CD4-positive, alpha-beta T cell (primary cell): ENCODE measurements at regions not wholly inside any gene's neighbourhood (a gene's known extent, or its start where the extent isn't known, plus 50 kb on each side); places are given as distances from the start of the nearest gene placed in this dataset.

Experiments used
- ATAC-seq: fragments of 200-7000 bp; cut with Tn5 transposase; one replicate; pipeline ENCODE4 v1.10.0; 2022; ENCODE audit warnings: mild to moderate bottlenecking; ENCODE audit not compliant: poor library complexity
- CTCF ChIA-PET: fragments of 350-600 bp; sonication (Branson Sonifier 250); formaldehyde crosslinking; loops from one replicate; lab custom pipeline; 2021; ENCODE audit warnings: antibody characterized with exemption, inconsistent platforms; lab: Charles Lee
- POLR2A ChIA-PET: fragments of 350-600 bp; sonication (Branson Sonifier 250); formaldehyde crosslinking; loops from one replicate; lab custom pipeline; 2021; ENCODE audit warnings: antibody characterized with exemption, inconsistent platforms; lab: Charles Lee
- DNase-seq, 14 experiments: peaks; one replicate each; pipeline ENCODE4 v3.0.0-alpha.2; 2013 to 2020; ENCODE audit warnings: mixed read lengths in 2 of 14
- H3K27ac ChIP-seq, 2 donors: one replicate each; pipeline versions ENCODE4 v1.5.1 to v1.7.0; 2013; ENCODE audit warnings: low read length in 2 of 2, low read depth in 1 of 2, mild to moderate bottlenecking in 1 of 2
- H3K27me3 ChIP-seq, 2 experiments: 1 replicate in 1 of 2; 2 replicates in 1 of 2; pipeline versions ENCODE4 v1.6.1 to v1.7.0; 2013; ENCODE audit warnings: low read length in 2 of 2, control low read depth in 1 of 2, mild to moderate bottlenecking in 1 of 2, moderate library complexity in 1 of 2; ENCODE audit not compliant: insufficient read depth in 2 of 2, control insufficient read depth in 1 of 2
- H3K36me3 ChIP-seq: one replicate; pipeline ENCODE4 v1.6.1; 2013; ENCODE audit warnings: low read length, control low read depth; ENCODE audit not compliant: insufficient read depth
- H3K4me1 ChIP-seq: one replicate; pipeline ENCODE4 v1.6.1; 2013; ENCODE audit warnings: low read length, control low read depth; ENCODE audit not compliant: insufficient read depth
- H3K4me3 ChIP-seq: one replicate; pipeline ENCODE4 v1.5.1; 2013; ENCODE audit warnings: mild to moderate bottlenecking, low read length, moderate library complexity
- H3K9me3 ChIP-seq, 2 experiments: 1 replicate in 1 of 2; 2 replicates in 1 of 2; pipeline versions ENCODE4 v1.6.1 to v1.7.0; 2013; ENCODE audit warnings: low read length in 2 of 2, mild to moderate bottlenecking in 2 of 2, control low read depth in 1 of 2, moderate library complexity in 1 of 2; ENCODE audit not compliant: control insufficient read depth in 1 of 2, insufficient read depth in 1 of 2
- H3K27ac Mint-ChIP-seq: one replicate; pipeline ENCODE4 v1.8.0; 2020; ENCODE audit warnings: mixed read lengths
- H3K27me3 Mint-ChIP-seq: one replicate; pipeline ENCODE4 v1.8.0; 2021; ENCODE audit warnings: mixed read lengths
- H3K36me3 Mint-ChIP-seq: one replicate; pipeline ENCODE4 v1.8.0; 2021; ENCODE audit warnings: low read depth, mixed read lengths
- H3K4me1 Mint-ChIP-seq: one replicate; pipeline ENCODE4 v1.8.0; 2021; ENCODE audit warnings: low read depth, mixed read lengths
- H3K4me3 Mint-ChIP-seq: one replicate; pipeline ENCODE4 v1.8.0; 2020; ENCODE audit warnings: mild to moderate bottlenecking, mixed read lengths
- H3K9me3 Mint-ChIP-seq: one replicate; pipeline ENCODE4 v1.8.0; 2020; ENCODE audit warnings: mixed read lengths
- intact Hi-C, 2 experiments: fragments of 100-400 bp; cut with DNase I in 1 of 2; cut with micrococcal nuclease in 1 of 2; formaldehyde crosslinking; loops; one replicate each; pipeline versions ENCODE4 v1.15.1 to v1.9.0; 2023 to 2025; cut with DNase I, micrococcal nuclease
- TF ChIP-seq, protein P1 (sequence below): fragments of 200-600 bp; IDR thresholded peaks from one replicate; pipeline ENCODE4 v1.8.0; 2022; ENCODE audit warnings: antibody characterized with exemption, mild to moderate bottlenecking

DNA sequence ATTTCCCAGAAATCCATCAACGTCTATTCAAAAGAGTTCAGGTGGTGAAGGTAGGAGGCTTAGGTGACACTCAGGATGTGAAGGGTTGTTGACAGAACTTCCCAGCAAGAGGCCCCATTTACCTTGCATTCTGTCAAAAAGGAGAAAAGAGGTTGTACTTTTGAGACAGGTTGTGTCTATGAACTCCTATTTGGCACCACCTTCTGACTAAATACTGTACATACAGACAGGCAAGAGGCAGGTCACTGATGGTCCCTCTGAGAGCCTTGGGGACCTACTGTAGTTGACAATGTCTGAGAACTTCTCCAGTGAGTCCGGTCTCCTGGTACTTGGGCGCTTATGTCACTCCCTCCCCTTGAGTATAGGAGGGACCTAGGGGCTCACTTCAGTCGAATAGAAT is 479.3 kb upstream of the ZFHX3 start:
- Histone ChIP-seq H3K36me3 (no peaks in the 10 kb centered on the region), H3K9me3 (peaks cover 0 to 3% of the 10 kb centered on the region in 2 experiments), H3K4me3 (no peak overlapping the region), H3K4me1 (no peaks in the 10 kb centered on the region), H3K27me3 (no peaks in the 10 kb centered on the region), H3K27ac (no peak overlapping the region)
- no peak for DNase-seq
- no peak overlapping the region for H3K4me3 Mint-ChIP-seq
- no peaks in the 10 kb centered on the region for H3K36me3 Mint-ChIP-seq
- ChIA-PET CTCF (no interaction called here), POLR2A (no interaction called here)
- TF ChIP-seq, protein P1, sequence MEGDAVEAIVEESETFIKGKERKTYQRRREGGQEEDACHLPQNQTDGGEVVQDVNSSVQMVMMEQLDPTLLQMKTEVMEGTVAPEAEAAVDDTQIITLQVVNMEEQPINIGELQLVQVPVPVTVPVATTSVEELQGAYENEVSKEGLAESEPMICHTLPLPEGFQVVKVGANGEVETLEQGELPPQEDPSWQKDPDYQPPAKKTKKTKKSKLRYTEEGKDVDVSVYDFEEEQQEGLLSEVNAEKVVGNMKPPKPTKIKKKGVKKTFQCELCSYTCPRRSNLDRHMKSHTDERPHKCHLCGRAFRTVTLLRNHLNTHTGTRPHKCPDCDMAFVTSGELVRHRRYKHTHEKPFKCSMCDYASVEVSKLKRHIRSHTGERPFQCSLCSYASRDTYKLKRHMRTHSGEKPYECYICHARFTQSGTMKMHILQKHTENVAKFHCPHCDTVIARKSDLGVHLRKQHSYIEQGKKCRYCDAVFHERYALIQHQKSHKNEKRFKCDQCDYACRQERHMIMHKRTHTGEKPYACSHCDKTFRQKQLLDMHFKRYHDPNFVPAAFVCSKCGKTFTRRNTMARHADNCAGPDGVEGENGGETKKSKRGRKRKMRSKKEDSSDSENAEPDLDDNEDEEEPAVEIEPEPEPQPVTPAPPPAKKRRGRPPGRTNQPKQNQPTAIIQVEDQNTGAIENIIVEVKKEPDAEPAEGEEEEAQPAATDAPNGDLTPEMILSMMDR: no peak
- no peaks in the 10 kb centered on the region for H3K4me1 Mint-ChIP-seq
- no peak for ATAC-seq
- no peak overlapping the region for H3K27ac Mint-ChIP-seq
- no peaks in the 10 kb centered on the region for H3K27me3 Mint-ChIP-seq
- H3K9me3 Mint-ChIP-seq: no peaks in the 10 kb centered on the region
- intact Hi-C loops: no loop called here

DNA sequence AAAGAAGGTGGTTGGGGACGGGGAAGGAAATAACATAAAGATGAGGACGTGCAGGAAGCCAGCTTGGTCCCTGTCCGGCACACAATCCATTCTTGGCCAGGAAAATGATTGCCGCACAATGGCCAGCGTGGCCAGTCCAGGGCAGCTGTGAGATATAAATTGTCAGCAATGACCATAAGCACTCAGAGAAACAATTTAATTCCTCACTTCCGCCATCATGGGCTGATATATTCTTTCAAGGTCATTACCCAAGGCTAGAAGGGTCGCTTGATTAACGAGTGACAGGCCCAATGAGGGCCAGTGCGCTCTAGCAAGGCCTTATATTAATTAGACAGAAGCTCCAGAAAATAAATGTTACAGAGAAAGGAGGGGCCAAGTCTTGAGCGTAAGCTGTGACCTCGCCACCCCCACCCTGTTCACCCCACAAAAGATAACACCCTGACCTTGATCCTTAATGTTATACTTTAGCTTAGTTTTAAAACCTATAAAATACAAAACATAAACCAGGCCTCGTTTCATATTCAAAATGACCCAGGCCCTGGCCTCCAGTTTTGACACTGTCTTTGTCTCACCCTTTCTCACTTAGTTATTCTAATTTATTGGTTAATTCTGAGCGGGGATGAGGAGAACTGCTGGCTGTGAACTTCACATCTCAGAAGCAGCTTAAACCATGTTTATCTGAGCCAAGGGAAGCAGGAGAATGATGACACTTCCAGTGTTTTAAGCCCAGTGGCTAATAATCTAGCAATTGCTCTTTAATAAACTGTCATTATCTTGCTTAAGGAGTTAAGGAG is 478.3 kb upstream of the ZFHX3 start:
- H3K9me3 ChIP-seq: peaks cover 0 to 3% of the 10 kb centered on the region in 2 experiments
- no peaks in the 10 kb centered on the region for H3K9me3 Mint-ChIP-seq
- no peaks in the 10 kb centered on the region for H3K27me3 Mint-ChIP-seq
- H3K4me1 Mint-ChIP-seq: no peaks in the 10 kb centered on the region
- POLR2A ChIA-PET: no interaction called here
- no peak overlapping the region for H3K4me3 ChIP-seq
- ATAC-seq: no peak
- no peaks in the 10 kb centered on the region for H3K36me3 Mint-ChIP-seq
- no peaks in the 10 kb centered on the region for H3K36me3 ChIP-seq
- intact Hi-C loops: no loop called here
- CTCF ChIA-PET: interaction anchor here (0.9 kb wide), 1 partner anchor 228 kb away, joined by 4 read pairs; no protein-coding TSS in a partner anchor
- H3K4me1 ChIP-seq: no peaks in the 10 kb centered on the region
- H3K27ac ChIP-seq: no peak overlapping the region
- no peak overlapping the region for H3K27ac Mint-ChIP-seq
- DNase-seq: no peak
- no peak overlapping the region for H3K4me3 Mint-ChIP-seq
- no peaks in the 10 kb centered on the region for H3K27me3 ChIP-seq
- TF ChIP-seq, protein P1: no peak

DNA sequence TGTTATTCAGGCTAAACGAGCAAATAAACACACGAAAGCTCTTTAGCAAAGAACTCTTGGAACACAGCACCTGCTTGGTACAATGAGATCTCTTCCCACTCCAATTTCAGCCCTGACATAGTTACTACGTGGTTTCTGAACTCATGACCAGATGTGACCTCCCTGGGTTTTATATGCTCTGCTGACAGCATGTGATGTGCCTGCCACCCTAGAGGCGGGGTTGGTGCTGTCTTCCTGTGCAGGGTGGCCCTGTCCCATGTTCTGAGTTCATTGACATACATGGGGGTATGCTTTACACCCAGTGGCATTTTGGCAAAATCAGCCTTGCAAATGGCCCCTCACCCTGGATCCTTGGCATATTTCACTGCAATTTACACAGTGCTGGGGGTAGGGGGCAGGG is 475.3 kb upstream of the ZFHX3 start:
- Mint-ChIP-seq H3K4me3 (no peak overlapping the region), H3K9me3 (no peaks in the 10 kb centered on the region), H3K4me1 (no peaks in the 10 kb centered on the region), H3K27me3 (no peaks in the 10 kb centered on the region), H3K27ac (no peak overlapping the region), H3K36me3 (no peaks in the 10 kb centered on the region)
- DNase-seq: no peak
- no peak for ATAC-seq
- no peaks in the 10 kb centered on the region for H3K9me3 ChIP-seq
- no peaks in the 10 kb centered on the region for H3K36me3 ChIP-seq
- H3K4me1 ChIP-seq: no peaks in the 10 kb centered on the region
- intact Hi-C loops: no loop called here
- TF ChIP-seq, protein P1: no peak
- H3K4me3 ChIP-seq: no peak overlapping the region
- ChIA-PET CTCF (no interaction called here), POLR2A (no interaction called here)
- H3K27me3 ChIP-seq: no peaks in the 10 kb centered on the region
- H3K27ac ChIP-seq: no peak overlapping the region
